ENCODE measurements at regions not wholly inside any gene's neighbourhood (a gene's known extent, or its start where the extent isn't known, plus 50 kb on each side); places are given as distances from the start of the nearest gene placed in this dataset.

- TF ChIP-seq KAT7 (CRISPR knock-in tag; IDR thresholded peaks at IDR 0.05; ENCODE audit: borderline replicate concordance) (no peak), MXD4 (CRISPR knock-in tag; IDR thresholded peaks at IDR 0.05; ENCODE audit: borderline replicate concordance) (no peak), HMGXB4 (CRISPR knock-in tag; IDR thresholded peaks at IDR 0.05) (no peak), SMAD3 (CRISPR knock-in tag; IDR thresholded peaks at IDR 0.05; ENCODE audit: borderline replicate concordance) (no peak), ATF1 (CRISPR knock-in tag; IDR thresholded peaks at IDR 0.05) (no peak), CDX4 (CRISPR knock-in tag; IDR thresholded peaks at IDR 0.05; ENCODE audit: borderline replicate concordance) (no peak), SP1 (CRISPR knock-in tag; conservative IDR thresholded peaks at IDR 0.05) (no peak), NFE2L1 (CRISPR knock-in tag; IDR thresholded peaks at IDR 0.05) (no peak), E2F5 (CRISPR knock-in tag; IDR thresholded peaks at IDR 0.05) (no peak), ZMAT4 (CRISPR knock-in tag; IDR thresholded peaks at IDR 0.05) (no peak)
These were observed 312.9 kb upstream of the RASGRP1 start (continued) for GRCh38 chr15:38877471-38877870.

- no peak overlapping the region for H3K4me3 Mint-ChIP-seq
- peaks cover 9% of the 10 kb centered on the region; the same call in 1 of the 2 replicates for H3K9me3 Mint-ChIP-seq
- ChIA-PET POLR2A (no interaction called here), CTCF (no interaction called here)
- no peak for DNase-seq (ENCODE audit: low spot score)
- H3K4me1 Mint-ChIP-seq, result peaks cover 11% of the 10 kb centered on the region
- H3K27me3 Mint-ChIP-seq (ENCODE audit: low read depth), result no peaks in the 10 kb centered on the region; the same call in 1 of the 2 replicates
- no peak overlapping the region for H3K27ac Mint-ChIP-seq
- H3K36me3 Mint-ChIP-seq, result no peaks in the 10 kb centered on the region
- no peak for ATAC-seq
- no peak for TF ChIP-seq TEAD1 (CRISPR knock-in tag; IDR thresholded peaks at IDR 0.05)
- no peak for TF ChIP-seq ZNF263 (CRISPR knock-in tag; IDR thresholded peaks at IDR 0.05; ENCODE audit: low read depth)
- no peak for TF ChIP-seq FOXK1 (CRISPR knock-in tag; IDR thresholded peaks at IDR 0.05)
- no peak for TF ChIP-seq ETV6 (CRISPR knock-in tag; IDR thresholded peaks at IDR 0.05)
- no peak for TF ChIP-seq ZNF532 (CRISPR knock-in tag; IDR thresholded peaks at IDR 0.05; ENCODE audit: borderline replicate concordance)
- no peak for TF ChIP-seq ZNF317 (CRISPR knock-in tag; IDR thresholded peaks at IDR 0.05; ENCODE audit: borderline replicate concordance, low read depth)
- no peak for TF ChIP-seq ZBTB43 (CRISPR knock-in tag; IDR thresholded peaks at IDR 0.05)
- TF ChIP-seq PRDM15 (CRISPR knock-in tag; IDR thresholded peaks at IDR 0.05), result no peak
These were observed 313.4 kb upstream of the RASGRP1 start for GRCh38 chr15:38878026-38878425.
